Transverse colon (tissue), 4 donors: ENCODE measurements at regions not wholly inside any gene's neighbourhood (a gene's known extent, or its start where the extent isn't known, plus 50 kb on each side); places are given as distances from the start of the nearest gene placed in this dataset.

ENCODE experiments used
- DNase-seq: peaks from one replicate; pipeline ENCODE4 v3.0.0-alpha.2; 2019
- H3K27ac ChIP-seq, 4 donors: fragments of 200-600 bp; sonication (generic); 2 replicates each; pipeline ENCODE4 v1.5.1; 2016 to 2018; ENCODE audit warnings: inconsistent platforms in 4 of 4
- H3K27me3 ChIP-seq: fragments of 200-600 bp; sonication (generic); 2 replicates; pipeline ENCODE4 v1.5.1; 2017; ENCODE audit warnings: inconsistent platforms
- H3K36me3 ChIP-seq, 4 donors: fragments of 200-600 bp; sonication (generic); 2 replicates each; pipeline ENCODE4 v1.5.1; 2017 to 2019; ENCODE audit warnings: inconsistent platforms in 4 of 4
- H3K4me1 ChIP-seq, 4 donors: fragments of 200-600 bp; sonication (generic); 2 replicates each; pipeline ENCODE4 v1.5.1; 2017 to 2020; ENCODE audit warnings: inconsistent platforms in 4 of 4
- H3K4me3 ChIP-seq, 4 donors: fragments of 200-600 bp; sonication (generic); 1 replicate in 1 of 4; 2 replicates in 3 of 4; pipeline versions ENCODE4 v1.5.1 to v1.6.1; 2017 to 2019; ENCODE audit warnings: inconsistent platforms in 4 of 4
- H3K9me3 ChIP-seq, 2 donors: fragments of 200-600 bp; sonication (generic); 2 replicates each; pipeline ENCODE4 v1.5.1; 2017 to 2019; ENCODE audit warnings: inconsistent platforms in 2 of 2
- CTCF ChIP-seq, 5 experiments: fragments of 200-600 bp in 3 of 5; fragments of 450-650 bp in 2 of 5; sonication (generic) in 3 of 5; IDR thresholded peaks; 1 replicate in 2 of 5; 2 replicates in 3 of 5; pipeline ENCODE4 v1.5.1; 2016 to 2017; ENCODE audit warnings: antibody characterized with exemption in 5 of 5, inconsistent platforms in 3 of 5, mild to moderate bottlenecking in 2 of 5, moderate library complexity in 1 of 5
- EP300 ChIP-seq: sonication (generic); formaldehyde crosslinking; IDR thresholded peaks from one replicate; pipeline ENCODE4 v1.6.1; 2017; ENCODE audit warnings: antibody characterized with exemption, low read depth
- POLR2A ChIP-seq: fragments of 450-650 bp; IDR thresholded peaks from one replicate; pipeline ENCODE4 v1.6.1; 2016; ENCODE audit warnings: antibody characterized with exemption, mild to moderate bottlenecking, moderate library complexity
- POLR2AphosphoS5 ChIP-seq, 3 donors: sonication (generic); formaldehyde crosslinking; IDR thresholded peaks; one replicate each; pipeline ENCODE4 v1.6.1; 2016; ENCODE audit warnings: antibody characterized with exemption in 3 of 3
- WGBS, 2 donors: methylation state at CpG; one replicate each; pipeline ENCODE4 v1.1.5; 2018; ENCODE audit warnings: low coverage in 1 of 2; 5-methylcytosine and 5-hydroxymethylcytosine counted together
- in situ Hi-C, 4 donors: fragments of 200-750 bp; cut with MboI; loops; one replicate each; pipeline versions ENCODE4 v1.15.0 to v1.15.1; 2017; ENCODE audit warnings: low sequenced_read_pairs in 3 of 4, low pct_ligation_motif_present in 1 of 4, low pct_unique_long_range_greater_than_20kb in 1 of 4
- intact Hi-C: fragments of 100-400 bp; cut with DNase I; formaldehyde crosslinking; loops from one replicate; pipeline ENCODE4 v1.15.1; 2023; ENCODE audit warnings: low total_unique reads
- small RNA-seq, 4 donors: library from RNA; depleted of rRNA; stranded (forward); fragments of <200 nt; gene quantifications; one replicate each; pipeline ENCODE3, GENCODE V24; 2016

GRCh38 chr6:43838276-43839036 is 68.4 kb downstream of the VEGFA start:
- Histone ChIP-seq H3K27ac (no peak overlapping the region), H3K9me3 (no peaks in the 10 kb centered on the region), H3K4me3 (no peak overlapping the region), H3K36me3 (no peaks in the 10 kb centered on the region), H3K4me1 (peaks cover 4 to 12% (median 10%) of the 10 kb centered on the region in 4 donors), H3K27me3 (no peaks in the 10 kb centered on the region)
- in situ Hi-C loops (no loop called here), intact Hi-C loops (no loop called here)
- TF ChIP-seq POLR2AphosphoS5 (IDR thresholded peaks at IDR 0.05) (no peak), CTCF (IDR thresholded peaks at IDR 0.05) (peak; percentile 21 to 61 (median 36)), POLR2A (no peak), EP300 (no peak)
- 63% methylated on average over 5 of the region's 9 CpGs; no CpG with 5 or more reads in 1 of the 2 donors for WGBS, 2 donors
- DNase-seq = peak; percentile 37

GRCh38 chr6:43837507-43837906 is 67.5 kb downstream of the VEGFA start:
- Histone ChIP-seq H3K4me1 (peaks cover 0 to 6% (median 4%) of the 10 kb centered on the region in 4 donors), H3K27ac (no peak overlapping the region), H3K27me3 (no peaks in the 10 kb centered on the region), H3K9me3 (no peaks in the 10 kb centered on the region), H3K4me3 (no peak overlapping the region), H3K36me3 (no peaks in the 10 kb centered on the region)
- DNase-seq = no peak
- intact Hi-C loops = no loop called here
- TF ChIP-seq POLR2A = no peak
- TF ChIP-seq CTCF (IDR thresholded peaks at IDR 0.05) = no peak
- TF ChIP-seq POLR2AphosphoS5 (IDR thresholded peaks at IDR 0.05) = no peak
- TF ChIP-seq EP300 = no peak
- in situ Hi-C loops = no loop called here
- WGBS, 2 donors = 0 to 43% methylated on average over 1 to 2 of the region's 2 CpGs

- in situ Hi-C loops (no loop called here), intact Hi-C loops (no loop called here)
- no peaks in the 10 kb centered on the region for H3K9me3 ChIP-seq
- no peak overlapping the region for H3K27ac ChIP-seq
- WGBS, 2 donors = 82 to 88% methylated on average over 4 to 7 of the region's 7 CpGs
- no peaks in the 10 kb centered on the region for H3K27me3 ChIP-seq
- DNase-seq = no peak
- H3K4me3 ChIP-seq = no peak overlapping the region
- H3K36me3 ChIP-seq = no peaks in the 10 kb centered on the region
- H3K4me1 ChIP-seq = peaks cover 0 to 1% (median under 1%) of the 10 kb centered on the region in 4 donors
- no peak for TF ChIP-seq POLR2A
- TF ChIP-seq CTCF (IDR thresholded peaks at IDR 0.05) = no peak
- no peak for TF ChIP-seq POLR2AphosphoS5 (IDR thresholded peaks at IDR 0.05)
- TF ChIP-seq EP300 = no peak
Measured at GRCh38 chr6:43836507-43837240, 66.7 kb downstream of the VEGFA start.

Small RNA genes in the stretch of these regions (small RNA-seq; reads per million reads assigned to genes)
- 0 reads per million in 4 donors for gene AL157371.1
